ENCODE measurements at regions not wholly inside any gene's neighbourhood (a gene's known extent, or its start where the extent isn't known, plus 50 kb on each side); places are given as distances from the start of the nearest gene placed in this dataset.

GRCh38 chr3:70779296-70779695 lies 466.9 kb upstream of the MDFIC2 start:
- H3K79me2 ChIP-seq (ENCODE audit: control insufficient read depth, insufficient read depth, low read length) = no peaks in the 10 kb centered on the region
- H3K4me1 ChIP-seq (ENCODE audit: control insufficient read depth, extremely low read depth, insufficient read depth, low read length) = no peaks in the 10 kb centered on the region
- no peaks in the 10 kb centered on the region for H3K36me3 ChIP-seq (ENCODE audit: control insufficient read depth in 2 of 2, extremely low read depth in 1 of 2, insufficient read depth in 2 of 2, low read length in 2 of 2)
- dilution Hi-C loops (cut with MboI; ENCODE audit: extremely low pct_ligation_motif_present, low sequenced_read_pairs) = no loop called here
- no peak overlapping the region for H3K9ac ChIP-seq (ENCODE audit: control insufficient read depth, extremely low read depth, insufficient read depth, low read length)
- H3K27ac ChIP-seq (ENCODE audit: control insufficient read depth, insufficient read depth, low read length) = no peak overlapping the region
- no peaks in the 10 kb centered on the region for H3K9me3 ChIP-seq (ENCODE audit: control insufficient read depth, low read depth, low read length)
- H4K20me1 ChIP-seq (ENCODE audit: control insufficient read depth, extremely low read depth, insufficient read depth, low read length) = no peaks in the 10 kb centered on the region
- H3K4me2 ChIP-seq (ENCODE audit: control insufficient read depth, extremely low read depth, insufficient read depth, low read depth, low read length) = no peak overlapping the region
- no peak overlapping the region for H2AFZ ChIP-seq (ENCODE audit: control insufficient read depth, low read length)
- no peak overlapping the region for H3K4me3 ChIP-seq (ENCODE audit: control insufficient read depth in 2 of 3, extremely low read depth in 1 of 3, insufficient read depth in 2 of 3, low read depth in 1 of 3, low read length in 3 of 3)
- no peaks in the 10 kb centered on the region for H3K9me1 ChIP-seq (ENCODE audit: control insufficient read depth, extremely low read depth, insufficient read depth, low read length)
- TF ChIP-seq CTCF (optimal IDR thresholded peaks at IDR 0.05 in 1 of 3, IDR thresholded peaks at IDR 0.05 in 1 of 3, conservative IDR thresholded peaks at IDR 0.05 in 1 of 3; ENCODE audit: extremely low read depth in 1 of 3, insufficient read depth in 2 of 3, low read length in 3 of 3) (no peak), EZH2 (IDR thresholded peaks at IDR 0.05; ENCODE audit: low read length) (no peak)
- no peak for FAIRE-seq
- no peak for DNase-seq (ENCODE audit: low read depth, low spot score)
- H3K27me3 ChIP-seq (ENCODE audit: control insufficient read depth, extremely low read depth, insufficient read depth, low read length) = no peaks in the 10 kb centered on the region

GRCh38 chr3:70776081-70776480 lies 463.6 kb upstream of the MDFIC2 start:
- H3K79me2 ChIP-seq (ENCODE audit: control insufficient read depth, insufficient read depth, low read length) = no peaks in the 10 kb centered on the region
- no peaks in the 10 kb centered on the region for H3K27me3 ChIP-seq (ENCODE audit: control insufficient read depth, extremely low read depth, insufficient read depth, low read length)

More at GRCh38 chr3:70776081-70776480, 463.6 kb upstream of the MDFIC2 start:
- H2AFZ ChIP-seq (ENCODE audit: control insufficient read depth, low read length) = no peak overlapping the region
- no peaks in the 10 kb centered on the region for H4K20me1 ChIP-seq (ENCODE audit: control insufficient read depth, extremely low read depth, insufficient read depth, low read length)
- no peak for TF ChIP-seq CTCF (optimal IDR thresholded peaks at IDR 0.05 in 1 of 3, IDR thresholded peaks at IDR 0.05 in 1 of 3, conservative IDR thresholded peaks at IDR 0.05 in 1 of 3; ENCODE audit: extremely low read depth in 1 of 3, insufficient read depth in 2 of 3, low read length in 3 of 3)
- TF ChIP-seq EZH2 (IDR thresholded peaks at IDR 0.05; ENCODE audit: low read length) = no peak
- H3K4me2 ChIP-seq (ENCODE audit: control insufficient read depth, extremely low read depth, insufficient read depth, low read depth, low read length) = no peak overlapping the region
- no peaks in the 10 kb centered on the region for H3K9me1 ChIP-seq (ENCODE audit: control insufficient read depth, extremely low read depth, insufficient read depth, low read length)
- dilution Hi-C loops (cut with MboI; ENCODE audit: extremely low pct_ligation_motif_present, low sequenced_read_pairs) = no loop called here
- H3K9me3 ChIP-seq (ENCODE audit: control insufficient read depth, low read depth, low read length) = no peaks in the 10 kb centered on the region
- H3K27ac ChIP-seq (ENCODE audit: control insufficient read depth, insufficient read depth, low read length) = no peak overlapping the region
- H3K4me3 ChIP-seq (ENCODE audit: control insufficient read depth in 2 of 3, extremely low read depth in 1 of 3, insufficient read depth in 2 of 3, low read depth in 1 of 3, low read length in 3 of 3) = no peak overlapping the region
- no peak for DNase-seq (ENCODE audit: low read depth, low spot score)
- peaks cover 11% of the 10 kb centered on the region for H3K4me1 ChIP-seq (ENCODE audit: control insufficient read depth, extremely low read depth, insufficient read depth, low read length)
- FAIRE-seq = no peak
- no peak overlapping the region for H3K9ac ChIP-seq (ENCODE audit: control insufficient read depth, extremely low read depth, insufficient read depth, low read length)
- no peaks in the 10 kb centered on the region for H3K36me3 ChIP-seq (ENCODE audit: control insufficient read depth in 2 of 2, extremely low read depth in 1 of 2, insufficient read depth in 2 of 2, low read length in 2 of 2)
